ENCODE measurements at regions not wholly inside any gene's neighbourhood (a gene's known extent, or its start where the extent isn't known, plus 50 kb on each side); places are given as distances from the start of the nearest gene placed in this dataset.

GRCh38 chr16:22622703-22623102 lies 112.0 kb downstream of the NPIPB5 start:
- TF ChIP-seq CTCF (conservative IDR thresholded peaks at IDR 0.05; ENCODE audit: low read depth, low read length): no peak
- no peak for TF ChIP-seq EZH2 (IDR thresholded peaks at IDR 0.05; ENCODE audit: borderline replicate concordance, low read depth, low read length, poor library complexity, severe bottlenecking)
- no peaks in the 10 kb centered on the region for H3K36me3 ChIP-seq (ENCODE audit: insufficient read depth, low read length, poor library complexity, severe bottlenecking)
- intact Hi-C loops (cut with micrococcal nuclease; ENCODE audit: unreplicated experiment): no loop called here
- ChIA-PET CTCF (no interaction called here), POLR2A (ENCODE audit: low non-redundant PET) (no interaction called here)
- peaks cover 10% of the 10 kb centered on the region for H3K27me3 ChIP-seq (replicated peaks; ENCODE audit: insufficient read depth, low read depth, low read length, poor library complexity)
- H3K27ac ChIP-seq (ENCODE audit: low read depth, low read length, poor library complexity, severe bottlenecking): no peak overlapping the region
- no TSS peak for BruUV-seq (replicated peaks)
- no peaks in the 10 kb centered on the region for H3K9me3 ChIP-seq (ENCODE audit: low read depth, low read length, poor library complexity, severe bottlenecking)
- DNase-seq (ENCODE audit: low spot score): no peak
- no peak overlapping the region for H3K4me3 ChIP-seq (ENCODE audit: low read depth, low read length, poor library complexity, severe bottlenecking)
- H3K4me1 ChIP-seq (ENCODE audit: insufficient read depth, low read length, poor library complexity, severe bottlenecking): no peaks in the 10 kb centered on the region

GRCh38 chr16:22623351-22623781 lies 112.7 kb downstream of the NPIPB5 start:
- peaks cover 10% of the 10 kb centered on the region for H3K27me3 ChIP-seq (replicated peaks; ENCODE audit: insufficient read depth, low read depth, low read length, poor library complexity)
- DNase-seq (ENCODE audit: low spot score): no peak
- ChIA-PET CTCF (no interaction called here), POLR2A (ENCODE audit: low non-redundant PET) (interaction anchor here (0.6 kb wide), 1 partner anchor 1521 kb away, joined by 4 read pairs; no protein-coding TSS in a partner anchor)
- H3K36me3 ChIP-seq (ENCODE audit: insufficient read depth, low read length, poor library complexity, severe bottlenecking): no peaks in the 10 kb centered on the region
- no peaks in the 10 kb centered on the region for H3K9me3 ChIP-seq (ENCODE audit: low read depth, low read length, poor library complexity, severe bottlenecking)
- TF ChIP-seq CTCF (conservative IDR thresholded peaks at IDR 0.05; ENCODE audit: low read depth, low read length): no peak
- no peak for TF ChIP-seq EZH2 (IDR thresholded peaks at IDR 0.05; ENCODE audit: borderline replicate concordance, low read depth, low read length, poor library complexity, severe bottlenecking)
- H3K27ac ChIP-seq (ENCODE audit: low read depth, low read length, poor library complexity, severe bottlenecking): no peak overlapping the region
- no TSS peak for BruUV-seq (replicated peaks)
- no peaks in the 10 kb centered on the region for H3K4me1 ChIP-seq (ENCODE audit: insufficient read depth, low read length, poor library complexity, severe bottlenecking)
- no peak overlapping the region for H3K4me3 ChIP-seq (ENCODE audit: low read depth, low read length, poor library complexity, severe bottlenecking)
- intact Hi-C loops (cut with micrococcal nuclease; ENCODE audit: unreplicated experiment): no loop called here

GRCh38 chr16:22624038-22624799 lies 113.5 kb downstream of the NPIPB5 start:
- Histone ChIP-seq H3K4me3 (ENCODE audit: low read depth, low read length, poor library complexity, severe bottlenecking) (no peak overlapping the region), H3K27ac (ENCODE audit: low read depth, low read length, poor library complexity, severe bottlenecking) (no peak overlapping the region), H3K36me3 (ENCODE audit: insufficient read depth, low read length, poor library complexity, severe bottlenecking) (no peaks in the 10 kb centered on the region), H3K27me3 (replicated peaks; ENCODE audit: insufficient read depth, low read depth, low read length, poor library complexity) (peaks cover 10% of the 10 kb centered on the region), H3K4me1 (ENCODE audit: insufficient read depth, low read length, poor library complexity, severe bottlenecking) (no peaks in the 10 kb centered on the region), H3K9me3 (ENCODE audit: low read depth, low read length, poor library complexity, severe bottlenecking) (no peaks in the 10 kb centered on the region)
- ChIA-PET POLR2A (ENCODE audit: low non-redundant PET) (interaction anchor here (0.6 kb wide), 1 partner anchor 1521 kb away, joined by 4 read pairs; no protein-coding TSS in a partner anchor), CTCF (no interaction called here)
- TF ChIP-seq CTCF (conservative IDR thresholded peaks at IDR 0.05; ENCODE audit: low read depth, low read length): no peak
- TF ChIP-seq EZH2 (IDR thresholded peaks at IDR 0.05; ENCODE audit: borderline replicate concordance, low read depth, low read length, poor library complexity, severe bottlenecking): no peak
- intact Hi-C loops (cut with micrococcal nuclease; ENCODE audit: unreplicated experiment): no loop called here
- DNase-seq (ENCODE audit: low spot score): no peak
- no TSS peak for BruUV-seq (replicated peaks)

Data from A673 (cell line).